Neural crest cell (in vitro differentiated cells): ENCODE measurements at regions not wholly inside any gene's neighbourhood (a gene's known extent, or its start where the extent isn't known, plus 50 kb on each side); places are given as distances from the start of the nearest gene placed in this dataset.

Experiments used
- DNase-seq: peaks from one replicate; pipeline ENCODE4 v3.0.0; 2021; ENCODE audit warnings: low read depth, mixed read lengths, low spot score
- H3K27ac Mint-ChIP-seq: one replicate; pipeline ENCODE4 v1.8.0; 2021; ENCODE audit warnings: mild to moderate bottlenecking, mixed read lengths; ENCODE audit not compliant: unreplicated experiment
- H3K27me3 Mint-ChIP-seq: 2 replicates; pipeline ENCODE4 v1.8.0; 2021; ENCODE audit warnings: low read depth, mild to moderate bottlenecking, mixed read lengths
- H3K36me3 Mint-ChIP-seq: 2 replicates; pipeline ENCODE4 v1.8.0; 2021; ENCODE audit warnings: low read depth, mild to moderate bottlenecking, mixed read lengths
- H3K4me1 Mint-ChIP-seq: 2 replicates; pipeline ENCODE4 v1.8.0; 2021; ENCODE audit warnings: mixed read lengths
- H3K4me3 Mint-ChIP-seq: one replicate; pipeline ENCODE4 v1.8.0; 2021; ENCODE audit warnings: mild to moderate bottlenecking, mixed read lengths
- H3K9me3 Mint-ChIP-seq: 2 replicates; pipeline ENCODE4 v1.8.0; 2021; ENCODE audit warnings: mixed read lengths
- CTCF ChIP-seq: fragments of 200-600 bp; sonication (generic); conservative IDR thresholded peaks from 2 replicates; pipeline ENCODE4 v1.5.0; 2021; ENCODE audit warnings: antibody characterized with exemption, mild to moderate bottlenecking

- no peak for DNase-seq
- H3K9me3 Mint-ChIP-seq, result no peaks in the 10 kb centered on the region
- H3K4me3 Mint-ChIP-seq, result no peak overlapping the region
- no peaks in the 10 kb centered on the region for H3K36me3 Mint-ChIP-seq
- TF ChIP-seq CTCF, result no peak
- peaks cover 35% of the 10 kb centered on the region for H3K27me3 Mint-ChIP-seq
- H3K27ac Mint-ChIP-seq, result no peak overlapping the region
- peaks cover 25% of the 10 kb centered on the region for H3K4me1 Mint-ChIP-seq
These were observed 79.3 kb upstream of the GATA5 start for GRCh38 chr20:62554898-62555641.

- Mint-ChIP-seq H3K27ac (peak overlapping the region; percentile 91), H3K4me1 (peaks cover 20% of the 10 kb centered on the region), H3K36me3 (no peaks in the 10 kb centered on the region), H3K4me3 (no peak overlapping the region), H3K9me3 (no peaks in the 10 kb centered on the region), H3K27me3 (peaks cover 30% of the 10 kb centered on the region)
- DNase-seq, result peak; percentile 18
- no peak for TF ChIP-seq CTCF
These were observed 80.0 kb upstream of the GATA5 start for GRCh38 chr20:62555642-62556420.

GRCh38 chr20:62557462-62557861, 81.7 kb upstream of the GATA5 start:
- Mint-ChIP-seq H3K27ac (no peak overlapping the region), H3K4me1 (peaks cover 20% of the 10 kb centered on the region), H3K27me3 (peaks cover 19% of the 10 kb centered on the region), H3K4me3 (no peak overlapping the region), H3K36me3 (no peaks in the 10 kb centered on the region), H3K9me3 (no peaks in the 10 kb centered on the region)
- no peak for DNase-seq
- TF ChIP-seq CTCF, result no peak

- no peak for TF ChIP-seq CTCF
- Mint-ChIP-seq H3K4me3 (no peak overlapping the region), H3K27ac (no peak overlapping the region), H3K36me3 (no peaks in the 10 kb centered on the region), H3K9me3 (no peaks in the 10 kb centered on the region), H3K4me1 (peaks cover 17% of the 10 kb centered on the region), H3K27me3 (peaks cover 14% of the 10 kb centered on the region)
- DNase-seq, result no peak
These were observed 82.2 kb upstream of the GATA5 start for GRCh38 chr20:62557999-62558408.

- Mint-ChIP-seq H3K36me3 (no peaks in the 10 kb centered on the region), H3K4me3 (no peak overlapping the region), H3K9me3 (no peaks in the 10 kb centered on the region), H3K4me1 (peaks cover 17% of the 10 kb centered on the region), H3K27me3 (peaks cover 6% of the 10 kb centered on the region), H3K27ac (no peak overlapping the region)
- DNase-seq, result peak; percentile 26
- TF ChIP-seq CTCF, result no peak
These were observed 83.0 kb upstream of the GATA5 start for GRCh38 chr20:62558779-62559178.
